Kasumi-1 (cell line): ENCODE measurements at regions not wholly inside any gene's neighbourhood (a gene's known extent, or its start where the extent isn't known, plus 50 kb on each side); places are given as distances from the start of the nearest gene placed in this dataset.
"Not testable (repeated sequence)": the region's sequence is repeated elsewhere in the genome, so short reads cannot be mapped to it uniquely, and the experiment has no call there.

ENCODE experiments used
- DNase-seq, 2 experiments: peaks; one replicate each; lab custom pipeline; 2025; lab: John Stamatoyannopoulos, UW

GRCh38 chr15:60137711-60138396 is 133.7 kb downstream of the FOXB1 start:
- DNase-seq: no peak

- no peak for DNase-seq
Observed at GRCh38 chr15:60138397-60138968, 134.4 kb downstream of the FOXB1 start.

GRCh38 chr15:60152386-60152785 is 148.3 kb downstream of the FOXB1 start:
- DNase-seq: no peak

GRCh38 chr15:60154764-60155325 is 150.7 kb downstream of the FOXB1 start:
- no peak for DNase-seq

- DNase-seq: no peak
Observed at GRCh38 chr15:60155661-60156060, 151.6 kb downstream of the FOXB1 start.

GRCh38 chr15:60160909-60161308 is 156.8 kb downstream of the FOXB1 start:
- no peak for DNase-seq

GRCh38 chr15:60161704-60162103 is 157.6 kb downstream of the FOXB1 start:
- DNase-seq: no peak

- no peak for DNase-seq
Observed at GRCh38 chr15:60162251-60162967, 158.3 kb downstream of the FOXB1 start.

GRCh38 chr15:60162968-60163355 is 158.9 kb downstream of the FOXB1 start:
- DNase-seq: no peak

GRCh38 chr15:60165111-60165510 is 161.0 kb downstream of the FOXB1 start:
- no peak for DNase-seq

- DNase-seq: no peak
Observed at GRCh38 chr15:60172143-60172542, 168.0 kb downstream of the FOXB1 start.

GRCh38 chr15:60179786-60180391 is 175.8 kb downstream of the FOXB1 start:
- DNase-seq: peak; percentile 44 to 45

GRCh38 chr15:60181957-60182356 is 177.8 kb downstream of the FOXB1 start:
- not testable (repeated sequence) for DNase-seq

- no peak for DNase-seq
Observed at GRCh38 chr15:60183366-60183765, 179.3 kb downstream of the FOXB1 start.

GRCh38 chr15:60184579-60184978 is 180.5 kb downstream of the FOXB1 start:
- DNase-seq: no peak

- no peak for DNase-seq
Observed at GRCh38 chr15:60191016-60191415, 186.9 kb downstream of the FOXB1 start.

GRCh38 chr15:60191821-60192220 is 187.7 kb downstream of the FOXB1 start:
- DNase-seq: no peak

- no peak for DNase-seq
Observed at GRCh38 chr15:60195611-60196010, 191.5 kb downstream of the FOXB1 start.

- DNase-seq: no peak
Observed at GRCh38 chr15:60204131-60204885, 193.5 kb downstream of the ANXA2 start.

GRCh38 chr15:60208709-60209108 is 189.1 kb downstream of the ANXA2 start:
- DNase-seq: no peak

GRCh38 chr15:60212536-60212935 is 185.2 kb downstream of the ANXA2 start:
- no peak for DNase-seq
